ENCODE measurements at regions not wholly inside any gene's neighbourhood (a gene's known extent, or its start where the extent isn't known, plus 50 kb on each side); places are given as distances from the start of the nearest gene placed in this dataset.
"Not testable (repeated sequence)": the region's sequence is repeated elsewhere in the genome, so short reads cannot be mapped to it uniquely, and the experiment has no call there.

- DNase-seq (ENCODE audit: low read depth) = no peak
- no peaks in the 10 kb centered on the region for H3K36me3 ChIP-seq (ENCODE audit: control insufficient read depth, insufficient read depth, low read length)
- no peak overlapping the region for H3K4me3 ChIP-seq (ENCODE audit: low read depth, low read length)
- H3K27me3 ChIP-seq (ENCODE audit: control insufficient read depth, insufficient read depth, low read length) = no peaks in the 10 kb centered on the region
- no peak for TF ChIP-seq CTCF (IDR thresholded peaks at IDR 0.05; ENCODE audit: insufficient read depth, low read length, poor library complexity, severe bottlenecking)
Observed at GRCh38 chr17:68674029-68674925, 73.1 kb upstream of the FAM20A start.

- Histone ChIP-seq H3K4me3 (ENCODE audit: low read depth, low read length) (no peak overlapping the region), H3K27me3 (ENCODE audit: control insufficient read depth, insufficient read depth, low read length) (no peaks in the 10 kb centered on the region), H3K36me3 (ENCODE audit: control insufficient read depth, insufficient read depth, low read length) (no peaks in the 10 kb centered on the region)
- TF ChIP-seq CTCF (IDR thresholded peaks at IDR 0.05; ENCODE audit: insufficient read depth, low read length, poor library complexity, severe bottlenecking) = no peak
- DNase-seq (ENCODE audit: low read depth) = no peak
Observed at GRCh38 chr17:68670967-68671693, 70.0 kb upstream of the FAM20A start.

GRCh38 chr17:68666438-68666837, 65.3 kb upstream of the FAM20A start:
- H3K4me3 ChIP-seq (ENCODE audit: low read depth, low read length); DNase-seq (ENCODE audit: low read depth); H3K27me3 ChIP-seq (ENCODE audit: control insufficient read depth, insufficient read depth, low read length); H3K36me3 ChIP-seq (ENCODE audit: control insufficient read depth, insufficient read depth, low read length): not testable (repeated sequence)

GRCh38 chr17:68665373-68665772, 64.2 kb upstream of the FAM20A start:
- Histone ChIP-seq H3K4me3 (ENCODE audit: low read depth, low read length) (no peak overlapping the region), H3K27me3 (ENCODE audit: control insufficient read depth, insufficient read depth, low read length) (no peaks in the 10 kb centered on the region), H3K36me3 (ENCODE audit: control insufficient read depth, insufficient read depth, low read length) (no peaks in the 10 kb centered on the region)
- TF ChIP-seq CTCF (IDR thresholded peaks at IDR 0.05; ENCODE audit: insufficient read depth, low read length, poor library complexity, severe bottlenecking) = no peak
- DNase-seq (ENCODE audit: low read depth) = no peak

GRCh38 chr17:68662479-68662878, 61.3 kb upstream of the FAM20A start:
- Histone ChIP-seq H3K27me3 (ENCODE audit: control insufficient read depth, insufficient read depth, low read length) (no peaks in the 10 kb centered on the region), H3K36me3 (ENCODE audit: control insufficient read depth, insufficient read depth, low read length) (no peaks in the 10 kb centered on the region), H3K4me3 (ENCODE audit: low read depth, low read length) (no peak overlapping the region)
- DNase-seq (ENCODE audit: low read depth) = no peak
- no peak for TF ChIP-seq CTCF (IDR thresholded peaks at IDR 0.05; ENCODE audit: insufficient read depth, low read length, poor library complexity, severe bottlenecking)

GRCh38 chr17:68662037-68662432, 60.9 kb upstream of the FAM20A start:
- no peak for TF ChIP-seq CTCF (IDR thresholded peaks at IDR 0.05; ENCODE audit: insufficient read depth, low read length, poor library complexity, severe bottlenecking)
- Histone ChIP-seq H3K36me3 (ENCODE audit: control insufficient read depth, insufficient read depth, low read length) (no peaks in the 10 kb centered on the region), H3K4me3 (ENCODE audit: low read depth, low read length) (no peak overlapping the region), H3K27me3 (ENCODE audit: control insufficient read depth, insufficient read depth, low read length) (no peaks in the 10 kb centered on the region)
- DNase-seq (ENCODE audit: low read depth) = no peak

Data from kidney epithelial cell (primary cell).